H1 (cell line): ENCODE measurements at regions not wholly inside any gene's neighbourhood (a gene's known extent, or its start where the extent isn't known, plus 50 kb on each side); places are given as distances from the start of the nearest gene placed in this dataset.

Source experiments
- PHF8 ChIP-seq: fragments of 200-600 bp; sonication (generic); conservative IDR thresholded peaks from 2 replicates; pipeline ENCODE4 v1.7.1; 2012; ENCODE audit warnings: low read depth, mild to moderate bottlenecking, inconsistent platforms, low read length, moderate library complexity
- RXRA ChIP-seq: IDR thresholded peaks from 2 replicates; pipeline ENCODE4 v1.6.1; 2011; ENCODE audit warnings: low read depth, mild to moderate bottlenecking, low read length, moderate library complexity; ENCODE audit not compliant: insufficient read depth
- TF ChIP-seq, protein P1 (sequence below): fragments of 300-600 bp; sonication (generic); IDR thresholded peaks from 2 replicates; pipeline ENCODE4 v1.7.1; 2012; ENCODE audit warnings: low read length, moderate library complexity, mild to moderate bottlenecking, inconsistent platforms; ENCODE audit not compliant: insufficient replicate concordance

DNA sequence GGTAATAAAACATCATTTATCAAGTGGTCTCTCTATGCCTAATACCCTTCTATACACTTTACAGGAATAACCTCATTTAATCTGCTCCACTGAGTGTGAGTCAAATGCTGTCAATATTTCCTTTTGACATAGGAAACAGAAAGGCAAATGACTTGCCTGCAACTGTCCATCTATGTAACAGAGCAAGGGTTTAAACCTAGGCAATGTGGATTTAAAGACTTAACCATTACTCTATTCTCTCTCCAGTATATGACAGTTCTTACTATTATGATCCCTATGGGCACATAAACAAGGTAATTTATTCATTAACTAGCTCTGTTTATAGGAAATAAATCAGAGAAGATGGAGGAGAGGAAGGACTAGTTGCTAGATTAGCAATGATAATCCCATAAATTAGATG lies 70.6 kb downstream of the FSCB start (continued):
- TF ChIP-seq, protein P1, sequence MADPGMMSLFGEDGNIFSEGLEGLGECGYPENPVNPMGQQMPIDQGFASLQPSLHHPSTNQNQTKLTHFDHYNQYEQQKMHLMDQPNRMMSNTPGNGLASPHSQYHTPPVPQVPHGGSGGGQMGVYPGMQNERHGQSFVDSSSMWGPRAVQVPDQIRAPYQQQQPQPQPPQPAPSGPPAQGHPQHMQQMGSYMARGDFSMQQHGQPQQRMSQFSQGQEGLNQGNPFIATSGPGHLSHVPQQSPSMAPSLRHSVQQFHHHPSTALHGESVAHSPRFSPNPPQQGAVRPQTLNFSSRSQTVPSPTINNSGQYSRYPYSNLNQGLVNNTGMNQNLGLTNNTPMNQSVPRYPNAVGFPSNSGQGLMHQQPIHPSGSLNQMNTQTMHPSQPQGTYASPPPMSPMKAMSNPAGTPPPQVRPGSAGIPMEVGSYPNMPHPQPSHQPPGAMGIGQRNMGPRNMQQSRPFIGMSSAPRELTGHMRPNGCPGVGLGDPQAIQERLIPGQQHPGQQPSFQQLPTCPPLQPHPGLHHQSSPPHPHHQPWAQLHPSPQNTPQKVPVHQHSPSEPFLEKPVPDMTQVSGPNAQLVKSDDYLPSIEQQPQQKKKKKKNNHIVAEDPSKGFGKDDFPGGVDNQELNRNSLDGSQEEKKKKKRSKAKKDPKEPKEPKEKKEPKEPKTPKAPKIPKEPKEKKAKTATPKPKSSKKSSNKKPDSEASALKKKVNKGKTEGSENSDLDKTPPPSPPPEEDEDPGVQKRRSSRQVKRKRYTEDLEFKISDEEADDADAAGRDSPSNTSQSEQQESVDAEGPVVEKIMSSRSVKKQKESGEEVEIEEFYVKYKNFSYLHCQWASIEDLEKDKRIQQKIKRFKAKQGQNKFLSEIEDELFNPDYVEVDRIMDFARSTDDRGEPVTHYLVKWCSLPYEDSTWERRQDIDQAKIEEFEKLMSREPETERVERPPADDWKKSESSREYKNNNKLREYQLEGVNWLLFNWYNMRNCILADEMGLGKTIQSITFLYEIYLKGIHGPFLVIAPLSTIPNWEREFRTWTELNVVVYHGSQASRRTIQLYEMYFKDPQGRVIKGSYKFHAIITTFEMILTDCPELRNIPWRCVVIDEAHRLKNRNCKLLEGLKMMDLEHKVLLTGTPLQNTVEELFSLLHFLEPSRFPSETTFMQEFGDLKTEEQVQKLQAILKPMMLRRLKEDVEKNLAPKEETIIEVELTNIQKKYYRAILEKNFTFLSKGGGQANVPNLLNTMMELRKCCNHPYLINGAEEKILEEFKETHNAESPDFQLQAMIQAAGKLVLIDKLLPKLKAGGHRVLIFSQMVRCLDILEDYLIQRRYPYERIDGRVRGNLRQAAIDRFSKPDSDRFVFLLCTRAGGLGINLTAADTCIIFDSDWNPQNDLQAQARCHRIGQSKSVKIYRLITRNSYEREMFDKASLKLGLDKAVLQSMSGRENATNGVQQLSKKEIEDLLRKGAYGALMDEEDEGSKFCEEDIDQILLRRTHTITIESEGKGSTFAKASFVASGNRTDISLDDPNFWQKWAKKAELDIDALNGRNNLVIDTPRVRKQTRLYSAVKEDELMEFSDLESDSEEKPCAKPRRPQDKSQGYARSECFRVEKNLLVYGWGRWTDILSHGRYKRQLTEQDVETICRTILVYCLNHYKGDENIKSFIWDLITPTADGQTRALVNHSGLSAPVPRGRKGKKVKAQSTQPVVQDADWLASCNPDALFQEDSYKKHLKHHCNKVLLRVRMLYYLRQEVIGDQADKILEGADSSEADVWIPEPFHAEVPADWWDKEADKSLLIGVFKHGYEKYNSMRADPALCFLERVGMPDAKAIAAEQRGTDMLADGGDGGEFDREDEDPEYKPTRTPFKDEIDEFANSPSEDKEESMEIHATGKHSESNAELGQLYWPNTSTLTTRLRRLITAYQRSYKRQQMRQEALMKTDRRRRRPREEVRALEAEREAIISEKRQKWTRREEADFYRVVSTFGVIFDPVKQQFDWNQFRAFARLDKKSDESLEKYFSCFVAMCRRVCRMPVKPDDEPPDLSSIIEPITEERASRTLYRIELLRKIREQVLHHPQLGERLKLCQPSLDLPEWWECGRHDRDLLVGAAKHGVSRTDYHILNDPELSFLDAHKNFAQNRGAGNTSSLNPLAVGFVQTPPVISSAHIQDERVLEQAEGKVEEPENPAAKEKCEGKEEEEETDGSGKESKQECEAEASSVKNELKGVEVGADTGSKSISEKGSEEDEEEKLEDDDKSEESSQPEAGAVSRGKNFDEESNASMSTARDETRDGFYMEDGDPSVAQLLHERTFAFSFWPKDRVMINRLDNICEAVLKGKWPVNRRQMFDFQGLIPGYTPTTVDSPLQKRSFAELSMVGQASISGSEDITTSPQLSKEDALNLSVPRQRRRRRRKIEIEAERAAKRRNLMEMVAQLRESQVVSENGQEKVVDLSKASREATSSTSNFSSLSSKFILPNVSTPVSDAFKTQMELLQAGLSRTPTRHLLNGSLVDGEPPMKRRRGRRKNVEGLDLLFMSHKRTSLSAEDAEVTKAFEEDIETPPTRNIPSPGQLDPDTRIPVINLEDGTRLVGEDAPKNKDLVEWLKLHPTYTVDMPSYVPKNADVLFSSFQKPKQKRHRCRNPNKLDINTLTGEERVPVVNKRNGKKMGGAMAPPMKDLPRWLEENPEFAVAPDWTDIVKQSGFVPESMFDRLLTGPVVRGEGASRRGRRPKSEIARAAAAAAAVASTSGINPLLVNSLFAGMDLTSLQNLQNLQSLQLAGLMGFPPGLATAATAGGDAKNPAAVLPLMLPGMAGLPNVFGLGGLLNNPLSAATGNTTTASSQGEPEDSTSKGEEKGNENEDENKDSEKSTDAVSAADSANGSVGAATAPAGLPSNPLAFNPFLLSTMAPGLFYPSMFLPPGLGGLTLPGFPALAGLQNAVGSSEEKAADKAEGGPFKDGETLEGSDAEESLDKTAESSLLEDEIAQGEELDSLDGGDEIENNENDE = no peak
- TF ChIP-seq RXRA = no peak
- TF ChIP-seq PHF8 = no peak
- TF ChIP-seq, all 59 proteins: peak for 0
